ENCODE measurements at regions not wholly inside any gene's neighbourhood (a gene's known extent, or its start where the extent isn't known, plus 50 kb on each side); places are given as distances from the start of the nearest gene placed in this dataset.
"Not testable (repeated sequence)": the region's sequence is repeated elsewhere in the genome, so short reads cannot be mapped to it uniquely, and the experiment has no call there.

DNA sequence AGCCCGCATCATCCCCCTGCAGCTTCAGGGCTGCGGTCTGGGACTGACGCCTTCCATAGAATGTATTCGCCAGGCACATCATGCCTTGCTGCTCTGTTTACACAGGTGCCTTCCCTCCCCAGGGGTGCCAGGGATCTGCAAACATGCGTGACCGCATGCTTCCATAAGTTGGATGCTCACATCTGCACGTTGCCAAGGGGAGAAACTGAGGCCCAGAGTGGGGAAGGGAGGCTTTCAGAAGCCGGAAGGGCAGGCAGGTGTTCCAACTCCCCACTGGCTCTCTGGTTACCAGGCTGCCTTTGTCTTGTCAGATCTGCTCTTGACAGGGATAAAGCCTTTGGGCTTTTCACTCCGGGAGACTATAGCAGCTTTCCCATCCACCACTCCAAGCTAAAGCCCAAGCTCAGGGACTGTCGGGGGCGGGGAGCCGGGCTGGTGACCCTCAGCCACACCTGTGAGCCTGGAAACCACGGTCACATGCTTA lies 125.8 kb upstream of the TNP1 start:
- 85% methylated on average over 8 of the region's 13 CpGs for WGBS (ENCODE audit: insufficient coverage)
- peaks cover 0 to 6% (median 2%) of the 10 kb centered on the region in 7 donors for H3K9me3 Mint-ChIP-seq
- Histone ChIP-seq H3K4me1 (ENCODE audit: control insufficient read depth in 1 of 2, insufficient read depth in 2 of 2, low read length in 2 of 2) (no peaks in the 10 kb centered on the region), H3K4me2 (replicated peaks; ENCODE audit: extremely low read depth, low read length, poor library complexity, severe bottlenecking) (no peak overlapping the region), H3K27me3 (ENCODE audit: control insufficient read depth in 2 of 2, insufficient read depth in 2 of 2, low read length in 2 of 2) (no peaks in the 10 kb centered on the region), H4K20me1 (ENCODE audit: insufficient read depth, low read length) (no peaks in the 10 kb centered on the region), H3K36me3 (replicated peaks in 1 of 2; ENCODE audit: control insufficient read depth in 1 of 2, insufficient read depth in 2 of 2, low read length in 2 of 2) (no peaks in the 10 kb centered on the region), H3K4me3 (replicated peaks in 1 of 3; ENCODE audit: low read depth in 2 of 3, low read length in 3 of 3) (no peak overlapping the region), H2AFZ (ENCODE audit: insufficient read depth, low read depth, low read length, poor library complexity, severe bottlenecking) (no peak overlapping the region), H3K79me2 (ENCODE audit: insufficient read depth, low read length) (no peaks in the 10 kb centered on the region), H3K9me3 (replicated peaks in 1 of 2; ENCODE audit: control insufficient read depth in 1 of 2, insufficient read depth in 1 of 2, low read length in 2 of 2) (no peaks in the 10 kb centered on the region), H3K9ac (ENCODE audit: insufficient read depth, low read length, poor library complexity, severe bottlenecking) (no peak overlapping the region), H3K27ac (ENCODE audit: low read depth in 1 of 2, low read length in 2 of 2) (no peak overlapping the region)
- peaks cover 4 to 9% (median 5%) of the 10 kb centered on the region in 3 donors for H3K27me3 Mint-ChIP-seq (ENCODE audit: low read depth in 3 of 3)
- no peak overlapping the region for H3K27ac Mint-ChIP-seq
- TF ChIP-seq, protein P1, sequence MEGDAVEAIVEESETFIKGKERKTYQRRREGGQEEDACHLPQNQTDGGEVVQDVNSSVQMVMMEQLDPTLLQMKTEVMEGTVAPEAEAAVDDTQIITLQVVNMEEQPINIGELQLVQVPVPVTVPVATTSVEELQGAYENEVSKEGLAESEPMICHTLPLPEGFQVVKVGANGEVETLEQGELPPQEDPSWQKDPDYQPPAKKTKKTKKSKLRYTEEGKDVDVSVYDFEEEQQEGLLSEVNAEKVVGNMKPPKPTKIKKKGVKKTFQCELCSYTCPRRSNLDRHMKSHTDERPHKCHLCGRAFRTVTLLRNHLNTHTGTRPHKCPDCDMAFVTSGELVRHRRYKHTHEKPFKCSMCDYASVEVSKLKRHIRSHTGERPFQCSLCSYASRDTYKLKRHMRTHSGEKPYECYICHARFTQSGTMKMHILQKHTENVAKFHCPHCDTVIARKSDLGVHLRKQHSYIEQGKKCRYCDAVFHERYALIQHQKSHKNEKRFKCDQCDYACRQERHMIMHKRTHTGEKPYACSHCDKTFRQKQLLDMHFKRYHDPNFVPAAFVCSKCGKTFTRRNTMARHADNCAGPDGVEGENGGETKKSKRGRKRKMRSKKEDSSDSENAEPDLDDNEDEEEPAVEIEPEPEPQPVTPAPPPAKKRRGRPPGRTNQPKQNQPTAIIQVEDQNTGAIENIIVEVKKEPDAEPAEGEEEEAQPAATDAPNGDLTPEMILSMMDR (IDR thresholded peaks at IDR 0.05) = no peak
- no peaks in the 10 kb centered on the region for H3K36me3 Mint-ChIP-seq
- no peak for DNase-seq
- intact Hi-C loops (cut with micrococcal nuclease) = no loop called here
- no peaks in the 10 kb centered on the region for H3K4me1 Mint-ChIP-seq
- no peak overlapping the region for H3K4me3 Mint-ChIP-seq

DNA sequence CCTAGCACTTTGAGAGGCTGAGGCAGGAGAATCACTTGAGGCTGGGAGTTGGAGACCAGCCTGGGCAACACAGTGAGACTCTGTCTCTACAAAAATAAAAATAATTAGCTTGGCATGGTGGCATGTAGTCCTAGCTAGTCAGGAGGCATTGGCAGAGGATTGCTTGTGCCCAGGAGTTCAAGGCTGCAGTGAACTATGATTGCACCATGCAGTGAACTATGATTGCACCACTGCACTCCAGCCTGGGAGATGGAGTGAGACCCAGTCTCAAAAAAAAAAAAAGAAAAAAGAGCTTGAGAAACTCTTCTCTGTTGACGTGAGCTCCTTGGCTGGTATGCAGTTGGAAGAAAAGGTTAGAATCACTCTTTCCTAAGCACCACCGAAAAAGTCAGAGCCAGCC lies 125.1 kb upstream of the TNP1 start:
- H3K27ac Mint-ChIP-seq = no peak overlapping the region
- Histone ChIP-seq H3K27me3 (ENCODE audit: control insufficient read depth in 2 of 2, insufficient read depth in 2 of 2, low read length in 2 of 2) (no peaks in the 10 kb centered on the region), H3K36me3 (replicated peaks in 1 of 2; ENCODE audit: control insufficient read depth in 1 of 2, insufficient read depth in 2 of 2, low read length in 2 of 2) (no peaks in the 10 kb centered on the region), H3K79me2 (ENCODE audit: insufficient read depth, low read length) (no peaks in the 10 kb centered on the region), H3K4me2 (replicated peaks; ENCODE audit: extremely low read depth, low read length, poor library complexity, severe bottlenecking) (no peak overlapping the region), H3K9me3 (replicated peaks in 1 of 2; ENCODE audit: control insufficient read depth in 1 of 2, insufficient read depth in 1 of 2, low read length in 2 of 2) (no peaks in the 10 kb centered on the region), H3K27ac (ENCODE audit: low read depth in 1 of 2, low read length in 2 of 2) (no peak overlapping the region), H4K20me1 (ENCODE audit: insufficient read depth, low read length) (no peaks in the 10 kb centered on the region), H3K4me3 (replicated peaks in 1 of 3; ENCODE audit: low read depth in 2 of 3, low read length in 3 of 3) (no peak overlapping the region), H3K9ac (ENCODE audit: insufficient read depth, low read length, poor library complexity, severe bottlenecking) (no peak overlapping the region), H2AFZ (ENCODE audit: insufficient read depth, low read depth, low read length, poor library complexity, severe bottlenecking) (no peak overlapping the region), H3K4me1 (ENCODE audit: control insufficient read depth in 1 of 2, insufficient read depth in 2 of 2, low read length in 2 of 2) (no peaks in the 10 kb centered on the region)
- peaks cover 4 to 9% (median 7%) of the 10 kb centered on the region in 3 donors for H3K27me3 Mint-ChIP-seq (ENCODE audit: low read depth in 3 of 3)
- H3K4me3 Mint-ChIP-seq = no peak overlapping the region
- no peaks in the 10 kb centered on the region for H3K36me3 Mint-ChIP-seq
- no peaks in the 10 kb centered on the region for H3K4me1 Mint-ChIP-seq
- H3K9me3 Mint-ChIP-seq = peaks cover 0 to 9% (median 3%) of the 10 kb centered on the region in 7 donors
- no peak for DNase-seq
- WGBS (ENCODE audit: insufficient coverage) = no CpG with 5 or more reads among the region's 2 CpGs
- TF ChIP-seq, protein P1 (IDR thresholded peaks at IDR 0.05) = no peak
- intact Hi-C loops (cut with micrococcal nuclease) = no loop called here

DNA sequence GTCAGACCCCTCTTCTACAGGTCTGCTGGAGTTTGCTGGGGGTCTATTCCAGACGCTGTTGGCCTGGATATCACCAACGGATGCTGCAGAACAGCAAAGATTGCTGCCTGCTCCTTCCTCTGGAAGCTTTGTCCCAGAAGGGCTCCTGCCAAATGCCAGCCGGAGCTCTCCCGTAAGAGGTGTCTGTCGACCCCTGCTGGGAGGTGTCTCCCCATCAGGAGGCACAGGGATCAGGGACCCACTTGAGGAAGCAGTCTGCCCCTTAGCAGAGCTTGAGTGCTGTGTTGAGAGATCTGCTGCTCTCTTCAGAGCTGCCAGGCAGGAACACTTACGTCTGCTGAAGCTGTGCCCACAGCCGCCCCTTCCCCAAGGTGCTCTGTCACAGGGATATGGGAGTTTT lies 122.1 kb upstream of the TNP1 start:
- Mint-ChIP-seq H3K9me3 (peaks cover 0 to 16% (median 8%) of the 10 kb centered on the region in 7 donors), H3K27me3 (ENCODE audit: low read depth in 3 of 3) (peaks cover 1 to 11% (median 6%) of the 10 kb centered on the region in 3 donors)

More for the DNA sequence above, 122.1 kb upstream of the TNP1 start:
- H3K36me3 ChIP-seq (replicated peaks in 1 of 2; ENCODE audit: control insufficient read depth in 1 of 2, insufficient read depth in 2 of 2, low read length in 2 of 2); DNase-seq; H3K9me3 ChIP-seq (replicated peaks in 1 of 2; ENCODE audit: control insufficient read depth in 1 of 2, insufficient read depth in 1 of 2, low read length in 2 of 2); H3K27me3 ChIP-seq (ENCODE audit: control insufficient read depth in 2 of 2, insufficient read depth in 2 of 2, low read length in 2 of 2); intact Hi-C loops (cut with micrococcal nuclease); H3K27ac Mint-ChIP-seq; H3K4me2 ChIP-seq (replicated peaks; ENCODE audit: extremely low read depth, low read length, poor library complexity, severe bottlenecking); H3K27ac ChIP-seq (ENCODE audit: low read depth in 1 of 2, low read length in 2 of 2); H3K4me1 ChIP-seq (ENCODE audit: control insufficient read depth in 1 of 2, insufficient read depth in 2 of 2, low read length in 2 of 2); H3K79me2 ChIP-seq (ENCODE audit: insufficient read depth, low read length); H3K36me3 Mint-ChIP-seq; H4K20me1 ChIP-seq (ENCODE audit: insufficient read depth, low read length); H3K4me1 Mint-ChIP-seq; H3K9ac ChIP-seq (ENCODE audit: insufficient read depth, low read length, poor library complexity, severe bottlenecking); H3K4me3 ChIP-seq (replicated peaks in 1 of 3; ENCODE audit: low read depth in 2 of 3, low read length in 3 of 3); H3K4me3 Mint-ChIP-seq; H2AFZ ChIP-seq (ENCODE audit: insufficient read depth, low read depth, low read length, poor library complexity, severe bottlenecking): not testable (repeated sequence)
- WGBS (ENCODE audit: insufficient coverage) = 82% methylated on average over 7 of the region's 7 CpGs

All from CD14-positive monocyte (primary cell).